ENCODE measurements at regions not wholly inside any gene's neighbourhood (a gene's known extent, or its start where the extent isn't known, plus 50 kb on each side); places are given as distances from the start of the nearest gene placed in this dataset.

DNA sequence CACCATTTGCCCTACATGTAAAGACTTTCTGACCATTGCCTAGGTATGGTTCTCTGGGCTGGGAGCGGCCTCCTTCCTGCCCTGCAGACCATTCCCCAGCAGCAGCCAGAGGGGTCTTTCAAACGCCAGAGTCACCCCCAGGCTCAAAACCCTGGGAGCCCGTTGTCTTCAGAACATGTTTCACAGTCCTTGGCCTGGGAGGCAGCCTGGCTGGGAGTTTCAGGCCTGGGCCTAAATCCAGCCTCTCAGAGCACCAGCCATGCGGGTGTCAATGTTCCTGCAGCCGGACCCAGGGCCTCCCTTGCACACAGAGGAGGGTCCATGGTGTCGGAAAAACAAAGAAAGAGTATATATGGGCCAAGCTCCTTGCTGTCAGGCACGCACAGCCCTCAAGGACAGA lies 145.2 kb upstream of the FOXD4L5 start:
- TF ChIP-seq, protein P1, sequence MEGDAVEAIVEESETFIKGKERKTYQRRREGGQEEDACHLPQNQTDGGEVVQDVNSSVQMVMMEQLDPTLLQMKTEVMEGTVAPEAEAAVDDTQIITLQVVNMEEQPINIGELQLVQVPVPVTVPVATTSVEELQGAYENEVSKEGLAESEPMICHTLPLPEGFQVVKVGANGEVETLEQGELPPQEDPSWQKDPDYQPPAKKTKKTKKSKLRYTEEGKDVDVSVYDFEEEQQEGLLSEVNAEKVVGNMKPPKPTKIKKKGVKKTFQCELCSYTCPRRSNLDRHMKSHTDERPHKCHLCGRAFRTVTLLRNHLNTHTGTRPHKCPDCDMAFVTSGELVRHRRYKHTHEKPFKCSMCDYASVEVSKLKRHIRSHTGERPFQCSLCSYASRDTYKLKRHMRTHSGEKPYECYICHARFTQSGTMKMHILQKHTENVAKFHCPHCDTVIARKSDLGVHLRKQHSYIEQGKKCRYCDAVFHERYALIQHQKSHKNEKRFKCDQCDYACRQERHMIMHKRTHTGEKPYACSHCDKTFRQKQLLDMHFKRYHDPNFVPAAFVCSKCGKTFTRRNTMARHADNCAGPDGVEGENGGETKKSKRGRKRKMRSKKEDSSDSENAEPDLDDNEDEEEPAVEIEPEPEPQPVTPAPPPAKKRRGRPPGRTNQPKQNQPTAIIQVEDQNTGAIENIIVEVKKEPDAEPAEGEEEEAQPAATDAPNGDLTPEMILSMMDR (IDR thresholded peaks at IDR 0.05): no peak
- TF ChIP-seq POLR2A (IDR thresholded peaks at IDR 0.05): no peak
- no peak for TF ChIP-seq POLR2AphosphoS5 (IDR thresholded peaks at IDR 0.05)
- TF ChIP-seq EP300 (IDR thresholded peaks at IDR 0.05; ENCODE audit: low read depth): no peak
